ENCODE measurements at regions not wholly inside any gene's neighbourhood (a gene's known extent, or its start where the extent isn't known, plus 50 kb on each side); places are given as distances from the start of the nearest gene placed in this dataset.
"Not testable (repeated sequence)": the region's sequence is repeated elsewhere in the genome, so short reads cannot be mapped to it uniquely, and the experiment has no call there.

- POLR2A ChIA-PET; H3K4me3 ChIP-seq (ENCODE audit: low read depth, low read length); DNase-seq (ENCODE audit: low read depth, low spot score); H3K27ac ChIP-seq (ENCODE audit: low read depth, low read length); CTCF ChIA-PET; H3K27me3 ChIP-seq (ENCODE audit: control insufficient read depth, insufficient read depth, low read length): not testable (repeated sequence)
- H3K9me3 ChIP-seq (ENCODE audit: control insufficient read depth, insufficient read depth, low read length), result peaks cover 29% of the 10 kb centered on the region
Measured at GRCh38 chr17:22227699-22228553, 535.6 kb downstream of the KCNJ18 start.

GRCh38 chr17:22229821-22230220 lies 537.5 kb downstream of the KCNJ18 start:
- CTCF ChIA-PET; H3K27me3 ChIP-seq (ENCODE audit: control insufficient read depth, insufficient read depth, low read length); H3K4me3 ChIP-seq (ENCODE audit: low read depth, low read length); DNase-seq (ENCODE audit: low read depth, low spot score); POLR2A ChIA-PET; H3K27ac ChIP-seq (ENCODE audit: low read depth, low read length): not testable (repeated sequence)
- peaks cover 22% of the 10 kb centered on the region for H3K9me3 ChIP-seq (ENCODE audit: control insufficient read depth, insufficient read depth, low read length)

GRCh38 chr17:22233382-22233781 lies 541.1 kb downstream of the KCNJ18 start:
- no peak overlapping the region for H3K4me3 ChIP-seq (ENCODE audit: low read depth, low read length)
- no peak for TF ChIP-seq CTCF (IDR thresholded peaks at IDR 0.05; ENCODE audit: low read depth, low read length)
- no peaks in the 10 kb centered on the region for H3K27me3 ChIP-seq (ENCODE audit: control insufficient read depth, insufficient read depth, low read length)
- no peak overlapping the region for H3K27ac ChIP-seq (ENCODE audit: low read depth, low read length)
- H3K9me3 ChIP-seq (ENCODE audit: control insufficient read depth, insufficient read depth, low read length), result peaks cover 14% of the 10 kb centered on the region
- no peak for DNase-seq (ENCODE audit: low read depth, low spot score)
- CTCF ChIA-PET, result no interaction called here
- POLR2A ChIA-PET, result no interaction called here

GRCh38 chr17:22242472-22242871 lies 550.1 kb downstream of the KCNJ18 start:
- no peak for DNase-seq (ENCODE audit: low read depth, low spot score)
- H3K27me3 ChIP-seq (ENCODE audit: control insufficient read depth, insufficient read depth, low read length), result no peaks in the 10 kb centered on the region
- peaks cover 3% of the 10 kb centered on the region; the same call in 1 of the 2 replicates for H3K9me3 ChIP-seq (ENCODE audit: control insufficient read depth, insufficient read depth, low read length)
- no peak overlapping the region for H3K4me3 ChIP-seq (ENCODE audit: low read depth, low read length)
- ChIA-PET POLR2A (no interaction called here), CTCF (no interaction called here)
- no peak for TF ChIP-seq CTCF (IDR thresholded peaks at IDR 0.05; ENCODE audit: low read depth, low read length)
- H3K27ac ChIP-seq (ENCODE audit: low read depth, low read length), result no peak overlapping the region

DNA sequence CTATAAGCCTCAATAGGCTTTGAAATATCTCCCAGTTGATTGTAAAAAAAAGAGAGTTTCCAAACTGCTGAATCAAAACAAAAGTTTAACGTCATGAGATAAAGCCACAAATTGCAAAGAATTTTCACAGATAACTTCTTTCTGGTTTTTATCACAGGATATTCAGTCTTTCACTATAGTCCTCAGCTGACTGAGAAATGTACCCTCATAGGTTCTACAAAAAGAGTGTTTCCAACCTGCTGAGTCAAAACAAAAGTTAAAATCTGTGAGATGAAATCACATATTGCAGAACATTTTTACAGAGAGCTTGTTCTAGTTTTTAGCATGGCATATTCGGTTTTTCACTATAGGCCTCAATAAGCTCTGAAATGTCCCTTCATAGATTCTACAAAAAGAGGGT lies 559.2 kb downstream of the KCNJ18 start:
- H3K9me3 ChIP-seq (ENCODE audit: control insufficient read depth, insufficient read depth, low read length), result no peaks in the 10 kb centered on the region
- H3K4me3 ChIP-seq (ENCODE audit: low read depth, low read length), result no peak overlapping the region
- no peaks in the 10 kb centered on the region for H3K27me3 ChIP-seq (ENCODE audit: control insufficient read depth, insufficient read depth, low read length)
- no peak for DNase-seq (ENCODE audit: low read depth, low spot score)
- CTCF ChIA-PET, result no interaction called here
- no peak overlapping the region for H3K27ac ChIP-seq (ENCODE audit: low read depth, low read length)
- no peak for TF ChIP-seq CTCF (IDR thresholded peaks at IDR 0.05; ENCODE audit: low read depth, low read length)
- POLR2A ChIA-PET, result no interaction called here

DNA sequence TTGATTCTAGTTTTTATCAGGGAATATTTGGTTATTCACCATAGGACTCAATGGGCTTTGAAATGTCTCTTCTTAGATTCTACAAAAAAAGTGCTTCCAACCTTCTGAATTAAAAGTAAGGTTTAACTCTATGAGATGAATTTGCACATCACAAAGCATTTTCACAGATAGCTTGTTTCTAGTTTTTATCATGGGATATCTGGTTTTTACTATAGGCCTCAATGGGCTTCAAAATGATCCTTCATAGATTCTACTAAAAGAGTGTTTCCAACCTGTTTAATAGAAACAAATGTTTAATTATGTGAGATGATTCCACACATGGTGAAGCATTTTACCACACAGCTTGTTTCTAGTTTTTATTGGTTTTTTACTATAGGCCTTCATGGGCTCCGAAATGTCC lies 560.7 kb downstream of the KCNJ18 start:
- Histone ChIP-seq H3K27ac (ENCODE audit: low read depth, low read length) (no peak overlapping the region), H3K27me3 (ENCODE audit: control insufficient read depth, insufficient read depth, low read length) (no peaks in the 10 kb centered on the region), H3K4me3 (ENCODE audit: low read depth, low read length) (no peak overlapping the region), H3K9me3 (ENCODE audit: control insufficient read depth, insufficient read depth, low read length) (no peaks in the 10 kb centered on the region)
- DNase-seq (ENCODE audit: low read depth, low spot score), result no peak
- ChIA-PET CTCF (no interaction called here), POLR2A (no interaction called here)
- TF ChIP-seq CTCF (IDR thresholded peaks at IDR 0.05; ENCODE audit: low read depth, low read length), result no peak

All from AG04450 (cell line).